DND-41 (cell line): ENCODE measurements at regions not wholly inside any gene's neighbourhood (a gene's known extent, or its start where the extent isn't known, plus 50 kb on each side); places are given as distances from the start of the nearest gene placed in this dataset.

Source experiments
- ATAC-seq: fragments of 200-7000 bp; cut with Tn5 transposase; 3 replicates; pipeline ENCODE4 v1.9.1; 2021; ENCODE audit warnings: low read depth; ENCODE audit not compliant: insufficient read depth
- DNase-seq: peaks from one replicate; pipeline ENCODE4 v3.0.0-alpha.2; 2020
- H2AFZ ChIP-seq: 2 replicates; pipeline ENCODE4 v1.6.0; 2012; ENCODE audit warnings: low read depth, low read length
- H3K27ac ChIP-seq: 2 replicates; pipeline ENCODE4 v1.5.1; 2012; ENCODE audit warnings: low read length, inconsistent platforms
- H3K27me3 ChIP-seq: fragments of 200-600 bp; sonication (generic); 2 replicates; pipeline ENCODE4 v1.6.0; 2012; ENCODE audit warnings: low read length, mild to moderate bottlenecking, inconsistent platforms; ENCODE audit not compliant: insufficient read depth, poor library complexity
- H3K36me3 ChIP-seq: 2 replicates; pipeline ENCODE4 v1.5.1; 2012; ENCODE audit warnings: low read length, inconsistent platforms; ENCODE audit not compliant: insufficient read depth
- H3K4me1 ChIP-seq: 2 replicates; pipeline ENCODE4 v1.5.1; 2012; ENCODE audit warnings: mild to moderate bottlenecking, low read length; ENCODE audit not compliant: insufficient read depth
- H3K4me2 ChIP-seq: 2 replicates; pipeline ENCODE4 v1.6.0; 2012; ENCODE audit warnings: mild to moderate bottlenecking, moderate library complexity, low read length, inconsistent platforms; ENCODE audit not compliant: insufficient read depth
- H3K4me3 ChIP-seq, 2 experiments: fragments of 200-600 bp in 1 of 2; shearing (Covaris generic) in 1 of 2; 2 replicates each; pipeline ENCODE4 v1.5.1; 2012 to 2016; ENCODE audit warnings: inconsistent platforms in 2 of 2, low read length in 2 of 2, mild to moderate bottlenecking in 2 of 2, low read depth in 1 of 2, moderate library complexity in 1 of 2
- H3K79me2 ChIP-seq: 2 replicates; pipeline ENCODE4 v1.6.0; 2012; ENCODE audit warnings: low read length, inconsistent platforms; ENCODE audit not compliant: insufficient read depth
- H3K9ac ChIP-seq: 2 replicates; pipeline ENCODE4 v1.6.0; 2012; ENCODE audit warnings: low read depth, mild to moderate bottlenecking, inconsistent platforms, low read length, moderate library complexity
- H3K9me3 ChIP-seq: 2 replicates; pipeline ENCODE4 v1.5.1; 2012; ENCODE audit warnings: low read length, moderate library complexity, mild to moderate bottlenecking, inconsistent platforms; ENCODE audit not compliant: insufficient read depth, severe bottlenecking
- H4K20me1 ChIP-seq: 2 replicates; pipeline ENCODE4 v1.6.0; 2012; ENCODE audit warnings: low read length; ENCODE audit not compliant: insufficient read depth
- CTCF ChIP-seq: IDR thresholded peaks from 2 replicates; pipeline ENCODE4 v1.5.1; 2012; ENCODE audit warnings: borderline replicate concordance, low read length, moderate library complexity, mild to moderate bottlenecking; ENCODE audit not compliant: poor library complexity, severe bottlenecking; ENCODE audit errors: extremely low read depth
- EZH2 ChIP-seq: IDR thresholded peaks from 3 replicates; pipeline ENCODE4 v1.6.1; 2012; ENCODE audit warnings: borderline replicate concordance, low read depth, mild to moderate bottlenecking, moderate library complexity, low read length, inconsistent platforms; ENCODE audit not compliant: severe bottlenecking

- no peaks in the 10 kb centered on the region for H3K79me2 ChIP-seq
- TF ChIP-seq EZH2, result no peak
- no peak for TF ChIP-seq CTCF
- H3K4me3 ChIP-seq, result no peak overlapping the region
- H3K4me2 ChIP-seq, result no peak overlapping the region
- no peaks in the 10 kb centered on the region for H3K36me3 ChIP-seq
- no peaks in the 10 kb centered on the region for H3K9me3 ChIP-seq
- H3K4me1 ChIP-seq, result no peaks in the 10 kb centered on the region
- no peak overlapping the region for H3K27ac ChIP-seq
- H4K20me1 ChIP-seq, result no peaks in the 10 kb centered on the region
- peaks cover 2% of the 10 kb centered on the region for H3K27me3 ChIP-seq
- no peak overlapping the region for H2AFZ ChIP-seq
- DNase-seq (no peak), ATAC-seq (no peak)
- H3K9ac ChIP-seq, result no peak overlapping the region
These were observed 148.6 kb downstream of the MIS18A start for GRCh38 chr21:32130031-32130891.

- no peaks in the 10 kb centered on the region for H3K9me3 ChIP-seq
- H3K4me2 ChIP-seq, result no peak overlapping the region
- no peak overlapping the region for H3K9ac ChIP-seq
- no peak for ATAC-seq
- H3K36me3 ChIP-seq, result no peaks in the 10 kb centered on the region
- H2AFZ ChIP-seq, result no peak overlapping the region
- no peak for DNase-seq
- no peaks in the 10 kb centered on the region for H3K79me2 ChIP-seq
- H3K4me3 ChIP-seq, result no peak overlapping the region
- H3K4me1 ChIP-seq, result no peaks in the 10 kb centered on the region
- H3K27ac ChIP-seq, result no peak overlapping the region
- H3K27me3 ChIP-seq, result peaks cover 2% of the 10 kb centered on the region
- H4K20me1 ChIP-seq, result no peaks in the 10 kb centered on the region
- TF ChIP-seq CTCF (no peak), EZH2 (no peak)
These were observed 151.8 kb downstream of the MIS18A start for GRCh38 chr21:32127081-32127480.

DNA sequence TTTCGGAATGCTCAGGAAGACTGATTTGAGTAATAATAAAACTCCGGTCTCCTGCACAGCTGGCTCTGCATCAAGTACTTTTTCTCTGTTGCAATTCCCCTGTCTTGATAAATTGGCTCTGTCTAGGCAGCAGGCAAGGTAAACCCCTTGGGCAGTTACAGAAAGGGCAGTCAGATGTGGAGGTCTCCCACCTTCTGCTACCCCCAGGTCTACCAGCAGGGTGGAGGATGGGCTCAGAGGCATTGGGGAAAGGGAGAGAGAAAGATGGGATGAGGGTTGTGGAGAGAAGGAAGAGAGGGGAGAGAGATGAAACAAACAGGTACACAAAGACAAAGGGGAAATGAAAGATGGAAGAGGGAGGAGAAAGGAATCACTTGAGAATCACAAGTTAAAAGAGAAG, 156.8 kb downstream of the MIS18A start:
- no peaks in the 10 kb centered on the region for H3K36me3 ChIP-seq
- no peak for ATAC-seq
- H3K4me2 ChIP-seq, result no peak overlapping the region
- H3K27me3 ChIP-seq, result peaks cover 2% of the 10 kb centered on the region
- no peak overlapping the region for H2AFZ ChIP-seq
- no peak overlapping the region for H3K27ac ChIP-seq
- TF ChIP-seq EZH2, result no peak
- TF ChIP-seq CTCF, result no peak
- no peaks in the 10 kb centered on the region for H3K4me1 ChIP-seq
- no peaks in the 10 kb centered on the region for H4K20me1 ChIP-seq
- H3K4me3 ChIP-seq, result no peak overlapping the region
- no peak for DNase-seq
- H3K9me3 ChIP-seq, result no peaks in the 10 kb centered on the region
- H3K79me2 ChIP-seq, result no peaks in the 10 kb centered on the region
- no peak overlapping the region for H3K9ac ChIP-seq
